HG02884 (cell line): ENCODE measurements at regions not wholly inside any gene's neighbourhood (a gene's known extent, or its start where the extent isn't known, plus 50 kb on each side); places are given as distances from the start of the nearest gene placed in this dataset.
"Not testable (repeated sequence)": the region's sequence is repeated elsewhere in the genome, so short reads cannot be mapped to it uniquely, and the experiment has no call there.

Experiments used
- ATAC-seq: cut with Tn5 transposase; IDR thresholded peaks from one replicate; pipeline ENCODE4 v1.9.1; 2021; ENCODE audit warnings: mild to moderate bottlenecking, moderate library complexity; ENCODE audit not compliant: unreplicated experiment

- ATAC-seq = no peak
Measured at GRCh38 chr9:26508897-26509296, 383.7 kb downstream of the CAAP1 start.

- no peak for ATAC-seq
Measured at GRCh38 chr9:26504057-26504456, 388.5 kb downstream of the CAAP1 start.

- ATAC-seq = no peak
Measured at GRCh38 chr9:26502311-26502710, 390.3 kb downstream of the CAAP1 start.

- ATAC-seq = no peak
Measured at GRCh38 chr9:26500471-26500870, 392.1 kb downstream of the CAAP1 start.

GRCh38 chr9:26492608-26493521, 399.7 kb downstream of the CAAP1 start:
- not testable (repeated sequence) for ATAC-seq

GRCh38 chr9:26491922-26492607, 400.5 kb downstream of the CAAP1 start:
- ATAC-seq = not testable (repeated sequence)

GRCh38 chr9:26483991-26484390, 408.6 kb downstream of the CAAP1 start:
- ATAC-seq = no peak

- no peak for ATAC-seq
Measured at GRCh38 chr9:26477963-26478362, 414.6 kb downstream of the CAAP1 start.

GRCh38 chr9:26471261-26471660, 421.3 kb downstream of the CAAP1 start:
- no peak for ATAC-seq

- no peak for ATAC-seq
Measured at GRCh38 chr9:26470284-26470683, 422.3 kb downstream of the CAAP1 start.

GRCh38 chr9:26463837-26464236, 428.8 kb downstream of the CAAP1 start:
- no peak for ATAC-seq

GRCh38 chr9:26462751-26463150, 429.9 kb downstream of the CAAP1 start:
- no peak for ATAC-seq

GRCh38 chr9:26462213-26462612, 430.4 kb downstream of the CAAP1 start:
- no peak for ATAC-seq

- no peak for ATAC-seq
Measured at GRCh38 chr9:26460624-26461023, 432.0 kb downstream of the CAAP1 start.

- no peak for ATAC-seq
Measured at GRCh38 chr9:26459959-26460358, 432.6 kb downstream of the CAAP1 start.

- ATAC-seq = no peak
Measured at GRCh38 chr9:26458054-26458453, 434.5 kb downstream of the CAAP1 start.

- no peak for ATAC-seq
Measured at GRCh38 chr9:26457151-26457550, 435.5 kb downstream of the CAAP1 start.

GRCh38 chr9:26439061-26439624, 453.5 kb downstream of the CAAP1 start:
- ATAC-seq = no peak

- ATAC-seq = no peak
Measured at GRCh38 chr9:26437056-26437711, 455.4 kb downstream of the CAAP1 start.

- no peak for ATAC-seq
Measured at GRCh38 chr9:26426551-26427131, 466.0 kb downstream of the CAAP1 start.

GRCh38 chr9:26418480-26418879, 474.1 kb downstream of the CAAP1 start:
- ATAC-seq = no peak
